ENCODE measurements at regions not wholly inside any gene's neighbourhood (a gene's known extent, or its start where the extent isn't known, plus 50 kb on each side); places are given as distances from the start of the nearest gene placed in this dataset.

GRCh38 chr4:19026281-19026680, 1004.7 kb upstream of the LCORL start:
- TF ChIP-seq CTCF (IDR thresholded peaks at IDR 0.05; ENCODE audit: insufficient read depth, low read length, poor library complexity, severe bottlenecking) (no peak), EZH2phosphoT487 (conservative IDR thresholded peaks at IDR 0.05; ENCODE audit: low read length) (no peak)

Measured in SU-DHL-6 (cell line).